HG03108 (cell line): ENCODE measurements at regions not wholly inside any gene's neighbourhood (a gene's known extent, or its start where the extent isn't known, plus 50 kb on each side); places are given as distances from the start of the nearest gene placed in this dataset.

Experiments
- ATAC-seq: cut with Tn5 transposase; IDR thresholded peaks from one replicate; pipeline ENCODE4 v1.9.1; 2021; ENCODE audit warnings: moderate library complexity; ENCODE audit not compliant: unreplicated experiment

- no peak for ATAC-seq
These were observed 109.2 kb upstream of the PCDH18 start for GRCh38 chr4:137641544-137641943.

- ATAC-seq = no peak
These were observed 108.5 kb upstream of the PCDH18 start for GRCh38 chr4:137640838-137641158.

GRCh38 chr4:137640156-137640837, 108.0 kb upstream of the PCDH18 start:
- ATAC-seq = no peak

GRCh38 chr4:137638934-137639333, 106.6 kb upstream of the PCDH18 start:
- no peak for ATAC-seq

GRCh38 chr4:137635601-137636000, 103.3 kb upstream of the PCDH18 start:
- no peak for ATAC-seq

GRCh38 chr4:137635108-137635507, 102.8 kb upstream of the PCDH18 start:
- no peak for ATAC-seq

GRCh38 chr4:137632842-137633241, 100.5 kb upstream of the PCDH18 start:
- ATAC-seq = no peak

- ATAC-seq = no peak
These were observed 99.3 kb upstream of the PCDH18 start for GRCh38 chr4:137631605-137632004.

GRCh38 chr4:137630252-137630651, 98.0 kb upstream of the PCDH18 start:
- no peak for ATAC-seq

GRCh38 chr4:137627739-137628460, 95.6 kb upstream of the PCDH18 start:
- no peak for ATAC-seq

GRCh38 chr4:137626942-137627738, 94.8 kb upstream of the PCDH18 start:
- no peak for ATAC-seq

- no peak for ATAC-seq
These were observed 90.7 kb upstream of the PCDH18 start for GRCh38 chr4:137623013-137623412.

GRCh38 chr4:137621056-137621455, 88.8 kb upstream of the PCDH18 start:
- ATAC-seq = no peak

- ATAC-seq = no peak
These were observed 82.2 kb upstream of the PCDH18 start for GRCh38 chr4:137614491-137614890.

- ATAC-seq = no peak
These were observed 79.9 kb upstream of the PCDH18 start for GRCh38 chr4:137611998-137612700.

GRCh38 chr4:137610960-137611359, 78.7 kb upstream of the PCDH18 start:
- ATAC-seq = no peak

GRCh38 chr4:137609718-137610430, 77.6 kb upstream of the PCDH18 start:
- ATAC-seq = no peak

GRCh38 chr4:137608085-137608484, 75.8 kb upstream of the PCDH18 start:
- ATAC-seq = no peak

GRCh38 chr4:137602436-137602835, 70.1 kb upstream of the PCDH18 start:
- no peak for ATAC-seq

GRCh38 chr4:137601934-137602333, 69.6 kb upstream of the PCDH18 start:
- ATAC-seq = no peak

GRCh38 chr4:137599734-137600133, 67.4 kb upstream of the PCDH18 start:
- ATAC-seq = no peak
